Islet of Langerhans (tissue), 1 donor: ENCODE measurements at regions not wholly inside any gene's neighbourhood (a gene's known extent, or its start where the extent isn't known, plus 50 kb on each side); places are given as distances from the start of the nearest gene placed in this dataset.

ENCODE experiments used
- FAIRE-seq: peaks from one replicate; lab custom pipeline; 2011; peaks lifted over from hg19 to GRCh38; lab: Jason Lieb, UNC

DNA sequence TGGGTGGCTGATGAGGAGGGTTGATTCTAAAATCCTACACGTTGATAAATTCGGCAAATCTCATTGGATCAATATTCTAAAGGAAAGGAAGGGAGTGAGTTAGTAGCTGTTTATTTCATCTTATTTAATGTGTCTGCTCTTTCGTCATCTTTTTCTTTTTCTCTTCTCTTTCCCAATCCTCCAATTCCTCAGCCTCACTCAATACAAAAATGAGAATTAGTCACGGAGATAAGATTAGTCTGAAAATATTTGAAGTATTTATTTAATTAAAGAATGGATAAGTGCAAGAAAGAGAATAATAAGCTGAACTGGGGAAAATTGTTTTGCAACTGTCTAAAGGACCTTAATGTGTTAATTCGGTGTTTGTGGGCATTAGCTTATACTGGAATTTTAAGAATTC lies 1095.1 kb downstream of the DTWD2 start:
- FAIRE-seq: no peak

DNA sequence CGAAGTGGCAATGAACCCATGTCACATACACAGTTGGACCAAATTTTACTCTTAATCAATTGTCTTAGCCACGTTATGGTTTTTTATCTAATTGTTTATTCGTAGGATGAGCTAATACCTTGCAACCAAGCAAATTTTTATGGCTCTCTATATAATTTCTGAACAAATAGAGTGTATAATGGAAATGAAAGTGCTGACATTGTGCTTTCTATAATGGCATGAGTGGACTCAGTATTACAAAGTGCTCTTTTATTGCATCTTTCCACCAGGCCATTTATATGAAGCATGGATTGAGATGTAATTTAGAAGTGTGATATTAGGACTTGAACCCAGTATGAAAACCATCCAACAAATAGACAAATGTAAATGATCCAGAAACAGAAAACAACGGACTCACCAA lies 1096.0 kb downstream of the DTWD2 start:
- FAIRE-seq: no peak

DNA sequence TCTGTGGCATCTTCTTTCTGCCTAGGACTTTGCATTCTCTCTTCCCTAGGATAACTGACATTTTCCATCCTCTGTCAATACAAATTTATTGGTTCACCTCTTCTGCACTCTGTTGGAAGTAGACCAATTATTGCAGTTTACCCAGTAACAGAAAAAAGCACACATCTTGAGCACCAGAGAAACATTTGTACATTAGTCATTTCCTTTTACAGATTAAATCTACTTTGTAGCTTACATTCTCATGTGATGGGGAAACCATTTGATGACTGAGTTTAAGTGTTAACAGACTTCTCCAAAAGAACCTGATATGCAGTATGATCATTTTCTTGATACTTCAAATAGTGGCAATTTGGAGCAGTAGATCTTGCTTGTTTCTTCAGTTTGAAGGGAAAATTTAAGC lies 1098.8 kb downstream of the DTWD2 start:
- no peak for FAIRE-seq

DNA sequence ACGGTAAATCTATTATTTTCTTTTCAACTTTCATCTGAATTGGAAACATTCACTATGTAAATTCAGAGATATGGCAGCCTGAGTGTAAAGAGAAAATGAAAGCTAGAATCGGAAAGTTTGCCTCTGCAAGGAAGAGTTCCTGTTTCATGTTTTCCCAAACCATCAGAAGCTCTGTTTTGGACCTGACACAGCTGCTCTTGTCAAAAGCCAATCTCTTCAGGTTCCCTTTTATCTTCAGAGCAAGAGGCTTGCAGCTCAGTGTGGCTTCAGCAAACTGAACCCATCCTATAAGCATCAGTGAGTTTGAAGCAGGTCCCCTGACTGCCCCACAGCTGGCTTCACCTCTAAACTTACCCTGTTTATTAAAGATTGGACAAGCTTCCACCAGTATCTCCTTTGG lies 1099.7 kb downstream of the DTWD2 start:
- no peak for FAIRE-seq

DNA sequence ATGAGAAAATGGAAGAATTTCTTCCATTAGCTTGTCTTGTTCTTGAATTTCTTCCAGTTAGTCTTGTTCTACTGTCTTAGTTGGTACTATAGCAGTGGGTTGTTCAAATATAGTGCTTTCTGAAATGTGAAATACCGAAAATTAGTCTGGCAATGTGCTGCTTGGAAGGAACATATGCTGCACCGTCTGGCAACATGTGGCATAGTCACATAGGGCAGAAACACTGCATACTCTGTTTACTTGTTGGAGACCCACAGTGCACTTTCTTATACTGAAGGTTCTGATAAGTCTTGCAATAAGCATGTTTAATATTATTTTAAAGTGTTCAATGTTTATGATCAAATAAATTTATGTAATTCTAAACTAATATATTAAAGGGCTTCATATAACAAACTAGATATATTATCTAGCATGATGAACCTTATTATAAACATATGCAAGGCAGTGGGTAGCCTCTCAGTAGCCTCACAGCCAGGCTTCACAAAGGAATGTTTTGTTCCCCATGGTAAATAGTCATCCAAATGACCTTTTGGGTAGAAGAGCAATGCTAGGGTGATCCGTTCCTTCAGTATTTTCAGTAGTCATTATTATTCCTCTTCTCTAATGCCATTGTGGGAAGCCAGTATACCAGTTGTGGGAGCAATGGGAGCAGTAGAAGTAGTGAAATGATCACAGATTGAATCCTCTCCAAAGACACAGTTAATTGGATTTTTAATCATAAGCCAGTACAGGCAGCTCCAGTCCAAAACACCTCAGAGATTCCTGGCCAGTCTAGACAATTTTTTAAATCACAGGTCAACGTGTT lies 1106.7 kb downstream of the DTWD2 start:
- FAIRE-seq: no peak

DNA sequence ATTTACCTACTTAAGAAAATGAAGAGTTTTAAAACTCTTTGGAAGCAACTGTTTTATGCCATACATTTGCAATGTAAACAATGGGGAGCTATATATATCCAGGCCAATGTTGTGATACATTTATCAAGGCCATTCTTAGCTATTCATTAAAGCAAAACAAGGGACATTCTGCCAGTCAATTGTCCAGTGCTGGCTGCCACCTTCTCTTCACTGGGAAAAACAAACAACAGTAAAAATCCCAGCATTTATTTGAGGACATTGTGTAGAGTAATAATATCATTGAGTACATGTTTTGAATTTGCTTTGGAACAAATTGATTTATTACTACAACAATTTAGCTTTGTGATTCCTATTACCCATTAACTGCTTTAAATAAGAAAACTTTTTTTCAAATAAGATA lies 1107.4 kb downstream of the DTWD2 start:
- no peak for FAIRE-seq

DNA sequence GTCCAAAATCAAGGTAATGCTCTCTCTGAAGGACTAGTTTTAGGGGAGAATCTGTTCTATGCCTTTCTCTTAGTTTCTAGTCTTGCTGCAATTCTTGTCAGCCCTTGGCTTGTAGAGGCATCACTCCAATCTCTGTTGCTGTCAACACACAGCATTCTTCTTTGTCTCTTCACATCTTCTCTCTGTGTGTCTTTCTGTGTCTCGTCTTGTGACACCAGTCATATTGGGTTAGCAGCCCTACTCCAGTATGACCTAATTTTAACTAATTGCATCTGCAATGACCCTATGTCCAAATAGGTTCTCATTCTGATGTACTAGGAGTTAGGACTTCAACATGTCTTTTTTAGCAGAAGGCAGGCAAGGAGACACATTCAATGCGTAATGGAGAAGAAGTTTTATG lies 1110.6 kb downstream of the DTWD2 start:
- FAIRE-seq: no peak

DNA sequence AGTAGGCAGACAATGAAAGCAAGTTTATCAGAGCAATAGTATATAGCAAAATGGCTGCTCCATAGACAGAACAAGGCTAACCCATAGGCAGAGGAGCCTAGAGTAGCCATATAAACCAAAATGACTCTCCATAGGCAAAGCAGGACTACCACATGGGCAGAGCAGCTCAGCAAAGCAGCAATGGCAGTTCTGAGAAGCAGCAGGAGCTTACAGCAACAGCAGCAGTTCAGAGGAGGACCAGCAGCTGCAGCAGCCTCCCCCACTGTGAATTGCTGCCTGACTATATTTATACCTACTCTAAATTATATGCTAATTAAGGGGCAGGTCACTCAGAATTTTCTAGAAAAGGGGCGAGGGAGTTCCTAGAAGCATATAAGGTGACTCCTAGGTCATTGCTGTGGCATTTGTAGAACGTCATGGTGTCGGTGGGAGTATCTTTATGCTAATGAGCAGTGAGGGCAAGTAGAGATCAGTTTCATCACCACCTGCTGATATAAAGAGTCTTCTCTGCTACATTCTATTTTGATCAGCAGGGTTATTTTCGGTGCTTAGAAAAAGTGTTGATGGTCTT lies 1115.5 kb downstream of the DTWD2 start:
- FAIRE-seq: no peak

DNA sequence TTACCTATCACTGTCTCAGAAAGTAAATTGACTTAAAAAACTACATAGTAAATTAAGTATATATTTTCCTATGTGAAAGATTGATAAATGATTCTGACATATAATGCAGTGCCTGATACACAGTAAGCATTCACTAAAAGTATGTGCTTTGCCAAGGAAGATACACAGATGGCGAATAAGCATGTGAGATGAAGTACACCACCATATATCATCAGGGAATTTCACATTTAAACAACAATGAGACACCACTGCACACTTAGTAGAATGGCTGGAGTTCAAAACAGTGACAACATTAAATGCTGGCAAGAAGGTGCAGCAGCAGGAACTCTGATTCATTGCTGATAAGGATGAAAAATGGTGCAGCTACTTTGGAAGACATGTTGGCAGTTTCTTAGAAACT lies 1118.8 kb downstream of the DTWD2 start:
- no peak for FAIRE-seq

DNA sequence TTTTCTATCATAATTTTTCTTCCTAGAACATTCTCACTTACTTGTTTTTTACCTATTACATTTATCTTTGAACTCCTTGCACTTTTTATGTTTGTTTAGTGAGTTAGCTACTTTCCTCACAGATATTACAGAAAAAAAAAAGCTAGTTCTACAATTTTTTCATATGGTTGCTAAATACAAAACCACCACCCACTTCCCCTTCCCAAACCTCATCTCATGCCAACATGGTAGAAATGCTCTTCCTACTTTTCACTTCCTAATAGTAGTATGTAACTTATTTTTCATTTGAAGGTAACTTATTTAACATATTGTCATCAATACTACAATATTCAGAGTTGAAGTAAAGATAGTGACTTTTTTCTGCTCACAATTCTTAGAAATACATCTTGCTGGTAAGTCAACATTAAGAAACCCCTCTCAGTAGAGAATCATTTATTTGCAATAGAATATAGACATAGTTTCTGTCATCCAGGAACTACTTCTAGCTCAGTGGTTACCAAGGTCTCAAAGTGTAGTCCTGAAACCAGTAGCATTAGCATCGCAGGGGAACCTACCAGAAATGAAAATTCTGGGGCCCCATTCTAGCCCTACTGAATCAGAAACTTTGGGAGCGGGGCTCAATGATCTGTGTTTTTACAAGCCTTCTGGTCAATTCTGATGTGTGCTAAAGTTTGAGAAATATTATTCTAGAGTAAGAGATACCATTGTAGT lies 1124.6 kb downstream of the DTWD2 start:
- FAIRE-seq: no peak

DNA sequence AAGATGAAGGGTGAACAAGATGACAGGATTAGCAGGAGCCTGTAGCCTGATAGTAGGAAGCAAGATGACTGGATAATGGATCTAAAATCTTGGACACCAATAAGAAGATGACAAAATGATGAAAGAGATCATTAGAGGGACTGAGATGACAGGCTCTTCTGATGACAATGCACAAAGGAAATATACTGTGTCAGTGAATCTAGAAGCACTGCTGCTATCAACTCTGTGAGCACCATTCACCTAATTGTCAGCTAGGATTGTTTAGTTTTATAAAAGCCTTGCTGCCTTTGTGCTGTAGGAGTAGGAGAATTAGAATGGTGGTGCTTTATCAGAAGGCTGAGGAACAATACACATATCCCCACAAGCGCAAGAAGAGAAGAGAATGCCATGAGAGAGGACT lies 1127.8 kb downstream of the DTWD2 start:
- no peak for FAIRE-seq

DNA sequence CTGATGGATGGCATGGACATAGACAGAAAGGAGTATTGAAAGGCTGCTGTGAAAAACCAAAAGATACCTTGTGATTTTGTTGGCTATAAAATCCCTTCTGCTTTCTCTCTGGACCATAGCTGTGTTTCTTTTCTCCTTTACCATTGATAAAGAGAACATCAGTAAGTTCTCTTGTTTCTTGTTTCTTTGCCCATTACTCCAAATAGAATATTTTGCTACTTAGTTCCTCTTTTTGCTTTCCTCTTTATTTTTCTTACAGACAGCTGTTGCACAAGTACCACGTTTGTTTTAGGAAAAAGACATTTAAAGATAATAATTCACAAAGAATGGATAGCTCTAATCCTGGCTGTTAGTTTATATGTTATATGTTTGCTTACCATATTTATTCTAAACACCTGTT lies 1129.2 kb downstream of the DTWD2 start:
- FAIRE-seq: no peak

DNA sequence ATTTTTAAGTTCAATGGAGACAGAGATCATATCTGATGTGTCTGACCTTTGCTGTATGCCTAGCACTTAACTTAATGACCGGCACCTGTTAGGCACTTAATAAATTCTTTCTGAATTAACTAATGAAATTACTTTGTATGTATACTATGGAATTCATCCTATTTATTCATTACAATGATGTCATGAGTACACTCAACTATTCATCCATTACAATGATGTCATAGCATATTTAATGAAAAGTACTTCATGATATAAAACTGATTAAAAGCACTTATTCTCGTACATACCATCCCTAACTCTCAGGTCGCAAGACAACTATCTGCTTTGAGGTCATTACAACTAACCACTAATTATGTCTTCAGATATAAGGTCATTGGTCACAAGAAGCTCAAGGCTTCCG lies 1131.6 kb downstream of the DTWD2 start:
- no peak for FAIRE-seq

DNA sequence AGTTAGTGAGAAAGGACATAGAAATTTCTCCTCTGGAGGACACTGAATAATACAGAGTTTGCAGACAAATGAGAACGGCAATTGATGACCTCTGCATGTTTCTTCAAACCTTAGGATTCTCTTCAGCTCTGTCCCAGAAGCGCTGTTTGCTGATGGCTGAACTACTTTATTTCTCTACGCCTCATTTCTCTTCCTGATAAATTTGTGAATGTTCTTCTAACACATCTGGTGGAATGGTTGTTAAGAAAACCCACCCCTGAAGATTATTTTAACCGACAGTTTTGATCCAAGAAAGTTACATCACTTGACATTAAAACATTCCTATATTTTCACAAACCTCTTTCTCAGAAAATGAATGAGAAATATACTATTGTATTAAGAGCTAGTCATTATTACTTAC lies 1150.6 kb downstream of the DTWD2 start:
- FAIRE-seq: no peak

DNA sequence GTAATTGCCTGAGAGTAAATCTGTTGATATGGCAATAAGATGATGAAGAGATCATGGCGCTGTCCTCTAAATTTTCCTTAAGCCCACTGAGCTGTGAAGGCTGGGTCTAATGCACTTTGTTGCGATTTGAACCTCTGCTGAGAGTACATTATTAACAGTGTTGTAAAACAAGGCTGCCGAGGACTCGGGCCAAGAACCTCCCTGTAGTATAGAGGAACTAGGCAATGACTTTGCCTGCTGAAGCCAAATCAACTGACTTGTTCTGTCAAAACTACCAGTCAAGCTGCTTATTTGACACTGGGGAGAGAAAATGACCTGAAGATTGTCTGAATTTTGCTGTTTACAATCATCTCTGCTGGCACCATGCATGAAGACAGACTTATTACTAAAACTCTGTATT lies 1154.7 kb downstream of the DTWD2 start:
- no peak for FAIRE-seq

DNA sequence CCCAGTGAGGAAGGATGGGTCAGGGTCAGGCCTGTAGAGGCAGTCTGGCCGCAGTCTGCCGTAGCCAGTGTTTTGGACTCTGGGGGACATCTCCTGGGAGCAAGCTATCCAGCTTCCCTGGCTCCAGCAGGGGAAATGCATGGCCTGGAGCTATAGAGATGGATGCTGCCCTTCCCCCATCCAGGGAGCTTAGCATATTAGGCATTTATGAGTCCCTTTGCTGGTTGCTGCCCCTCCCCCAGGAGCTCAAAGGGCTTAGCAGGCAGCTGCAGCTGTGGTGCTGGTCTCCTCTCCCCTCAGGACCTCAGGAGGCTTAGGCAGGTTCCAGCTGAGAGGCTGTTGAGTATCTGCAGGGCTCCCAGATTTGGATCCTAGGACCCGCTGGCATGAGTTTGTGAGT lies 1158.7 kb downstream of the DTWD2 start:
- no peak for FAIRE-seq

DNA sequence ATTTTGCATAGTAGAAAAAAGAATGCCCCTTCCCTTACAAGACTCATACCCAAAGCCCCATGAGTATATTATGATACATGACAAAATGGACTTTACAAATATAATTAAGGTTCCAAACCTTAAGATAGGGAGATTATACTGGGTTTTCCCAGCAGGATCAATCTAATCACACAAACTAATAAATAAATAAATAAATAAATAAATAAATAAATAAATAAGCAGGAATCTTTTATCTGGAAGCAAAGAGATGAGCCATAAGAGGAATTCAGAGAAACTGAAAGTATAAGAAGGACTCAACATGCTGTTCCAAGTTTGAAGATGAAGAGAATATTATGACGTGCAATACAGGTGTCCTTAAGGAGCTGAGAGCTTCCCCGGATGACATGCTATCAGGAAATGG lies 1174.5 kb downstream of the DTWD2 start:
- no peak for FAIRE-seq

DNA sequence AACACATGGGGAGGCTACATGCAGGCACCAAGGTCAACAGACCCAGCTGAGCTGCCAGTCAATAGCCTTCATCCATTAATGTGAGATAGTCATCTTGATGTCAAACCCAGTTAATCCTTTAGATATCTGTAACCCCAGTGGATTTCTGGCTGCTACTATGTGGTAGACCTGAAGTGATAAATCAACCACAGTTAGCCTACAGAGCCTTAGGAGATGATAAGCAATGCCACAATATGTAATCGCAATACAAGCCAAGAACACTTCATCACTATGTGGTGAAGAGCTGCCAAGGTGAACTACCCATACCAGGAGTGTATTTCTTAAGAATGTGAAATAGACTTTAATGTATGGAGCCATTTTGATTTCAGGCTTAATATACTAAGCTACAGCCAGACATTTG lies 1175.5 kb downstream of the DTWD2 start:
- FAIRE-seq: no peak

DNA sequence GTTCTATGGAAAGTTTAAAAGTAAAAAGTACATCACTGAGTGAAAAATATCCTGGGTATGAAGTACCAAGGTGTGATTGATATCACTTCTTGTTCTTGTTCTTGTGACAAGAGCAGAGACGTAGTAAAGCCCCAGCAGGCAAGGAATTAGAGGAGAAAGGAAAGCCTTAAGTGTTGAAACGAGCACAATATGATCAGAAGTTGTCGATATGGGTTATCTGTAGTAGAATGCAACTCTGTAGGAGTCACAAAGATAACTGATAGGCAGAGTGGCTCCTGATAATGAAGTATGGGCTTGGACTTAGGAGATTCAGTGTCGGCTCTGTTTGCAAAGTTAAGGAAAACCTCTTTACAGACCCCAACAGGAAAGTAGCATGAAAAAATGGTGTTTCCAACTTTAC lies 1179.1 kb downstream of the DTWD2 start:
- FAIRE-seq: no peak

DNA sequence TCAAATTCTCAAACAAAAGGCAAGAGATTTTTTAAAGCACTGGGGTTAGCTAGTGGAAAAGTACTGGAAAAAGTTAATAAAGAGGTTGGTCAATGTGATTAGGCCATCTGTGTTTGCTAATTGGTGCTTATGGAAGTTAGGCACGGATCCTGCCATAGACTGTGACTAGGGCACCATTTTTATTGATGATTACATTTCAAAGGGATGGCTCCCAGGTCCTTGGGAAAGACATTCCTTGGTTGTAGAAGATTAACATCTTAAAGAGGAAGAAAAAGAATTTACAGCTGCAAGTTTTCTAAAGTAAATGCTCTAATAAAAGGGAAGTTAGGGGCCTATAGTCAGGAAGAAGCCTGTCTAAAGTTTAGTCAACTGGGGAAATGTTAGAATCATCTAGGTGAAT lies 1183.3 kb downstream of the DTWD2 start:
- FAIRE-seq: no peak

DNA sequence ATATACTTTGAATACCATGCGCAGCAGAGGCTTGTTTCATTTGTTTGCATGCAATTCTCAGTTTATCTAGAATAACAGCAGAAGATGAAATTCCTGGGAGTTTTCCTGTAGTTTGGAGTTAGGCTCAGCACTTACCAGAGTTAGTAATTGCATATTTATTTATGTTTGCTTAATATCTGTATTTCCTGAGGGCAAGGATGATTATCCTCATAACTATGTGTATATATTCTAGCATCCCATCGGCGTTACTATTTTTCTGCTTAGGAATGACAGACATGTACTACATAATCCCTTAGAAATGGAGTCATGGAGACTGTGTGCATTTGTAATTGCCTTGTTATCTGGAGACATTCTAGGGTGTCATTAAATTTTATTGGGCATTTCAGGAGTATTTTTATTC lies 1184.8 kb downstream of the DTWD2 start:
- FAIRE-seq: no peak

DNA sequence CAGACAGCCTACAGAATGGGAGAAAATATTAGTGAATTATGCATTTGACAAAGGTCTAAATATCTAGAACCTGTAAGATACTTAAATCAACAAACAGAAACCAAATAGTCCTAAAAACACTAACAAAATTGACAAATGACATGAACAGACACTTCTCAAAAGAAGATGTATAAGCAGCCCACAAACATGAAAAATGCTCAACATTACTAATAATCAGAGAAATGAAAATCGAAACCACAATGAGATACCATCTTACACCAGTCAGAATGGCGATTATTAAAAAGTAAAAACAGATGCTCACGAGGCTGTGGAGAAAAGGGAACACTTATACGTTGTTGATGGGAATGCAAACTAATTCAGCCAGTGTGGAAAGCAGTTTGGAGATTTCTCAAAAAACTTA lies 1186.8 kb downstream of the DTWD2 start:
- FAIRE-seq: no peak

DNA sequence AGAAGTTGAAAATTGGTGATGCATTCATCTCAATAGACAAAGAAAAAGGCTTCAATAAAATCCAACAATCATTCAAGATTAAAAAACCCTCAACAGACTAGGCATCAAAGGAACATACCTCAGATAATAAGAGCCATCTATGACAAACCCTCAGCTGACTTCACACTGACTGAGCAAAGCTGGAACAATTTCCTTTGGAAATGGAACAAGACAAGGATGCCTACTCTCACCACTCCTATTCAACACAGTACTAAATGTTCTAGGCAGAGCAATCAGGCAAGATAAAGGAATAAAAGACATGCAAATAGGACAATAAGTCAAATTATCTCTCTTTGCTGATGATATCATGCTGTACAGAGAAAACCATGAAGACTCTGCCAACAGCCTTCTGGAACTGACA lies 1188.1 kb downstream of the DTWD2 start:
- FAIRE-seq: no peak

DNA sequence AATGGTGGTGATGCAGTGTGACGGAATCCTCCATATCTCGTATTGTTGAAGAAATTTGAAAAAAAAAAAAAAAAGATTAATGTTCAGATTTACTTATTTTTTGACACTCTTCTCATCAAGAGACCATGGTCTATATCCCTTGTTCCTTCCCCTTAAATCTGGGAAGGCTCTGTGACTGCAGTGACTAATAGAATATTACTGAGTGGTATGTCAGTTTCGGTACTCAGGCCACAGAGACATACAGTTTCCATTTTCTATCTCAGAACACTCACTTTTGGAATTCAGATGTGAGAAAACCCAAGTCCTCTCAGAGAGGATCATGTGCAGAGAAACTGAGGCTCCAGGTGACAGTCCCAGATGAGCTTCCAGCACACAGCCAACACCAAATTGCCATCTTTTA lies 1193.5 kb downstream of the DTWD2 start:
- FAIRE-seq: no peak
